ENCODE measurements at regions not wholly inside any gene's neighbourhood (a gene's known extent, or its start where the extent isn't known, plus 50 kb on each side); places are given as distances from the start of the nearest gene placed in this dataset.
A peak's percentile ranks its signal among the peaks of the same experiment; 100 is the strongest.

- no peak overlapping the region for H3K56ac ChIP-seq (ENCODE audit: low read length)
- DNase-seq = no peak
- no peaks in the 10 kb centered on the region for H3K27me3 ChIP-seq (ENCODE audit: insufficient read depth, low read length, poor library complexity)
- H3K18ac ChIP-seq (ENCODE audit: low read length) = no peak overlapping the region
- H2BK120ac ChIP-seq (ENCODE audit: low read depth, low read length) = no peak overlapping the region
- no peak overlapping the region for H4K5ac ChIP-seq (ENCODE audit: low read length)
- no CpG with 5 or more reads among the region's 3 CpGs for WGBS (ENCODE audit: extremely low coverage, insufficient coverage, low lambda C conversion rate)
- no peak overlapping the region for H2AK5ac ChIP-seq (ENCODE audit: low read length)
- H3K4me2 ChIP-seq (ENCODE audit: low read length) = no peak overlapping the region
- H2BK15ac ChIP-seq (replicated peaks; ENCODE audit: low read depth) = no peak overlapping the region
- H3K36me3 ChIP-seq (ENCODE audit: control insufficient read depth, insufficient read depth, low read length) = no peaks in the 10 kb centered on the region
- no peak overlapping the region for H4K8ac ChIP-seq (ENCODE audit: low read depth, low read length)
- no peaks in the 10 kb centered on the region for H3K79me2 ChIP-seq (ENCODE audit: control insufficient read depth, insufficient read depth, low read length)
- no peak overlapping the region for H3K23ac ChIP-seq (ENCODE audit: low read length)
- no peak overlapping the region for H2BK5ac ChIP-seq (ENCODE audit: low read length)
- H3K79me1 ChIP-seq (ENCODE audit: low read length) = no peaks in the 10 kb centered on the region
- no peak overlapping the region for H3K27ac ChIP-seq (ENCODE audit: low read depth, low read length)
- H3K9ac ChIP-seq (ENCODE audit: low read length) = no peak overlapping the region
- H3K4me1 ChIP-seq (ENCODE audit: control insufficient read depth, low read depth, low read length) = no peaks in the 10 kb centered on the region
- no peak overlapping the region for H3K4me3 ChIP-seq (ENCODE audit: low read length)
- H3K4ac ChIP-seq (ENCODE audit: low read depth, low read length) = no peak overlapping the region
Measured at GRCh38 chr1:96865731-96866685, 144.4 kb downstream of the PTBP2 start.

GRCh38 chr1:96872757-96873156 lies 151.2 kb downstream of the PTBP2 start:
- Histone ChIP-seq H2BK5ac (ENCODE audit: low read length) (no peak overlapping the region), H2AK5ac (ENCODE audit: low read length) (no peak overlapping the region), H3K23ac (ENCODE audit: low read length) (no peak overlapping the region), H3K18ac (ENCODE audit: low read length) (no peak overlapping the region), H2BK15ac (replicated peaks; ENCODE audit: low read depth) (no peak overlapping the region), H3K4me3 (ENCODE audit: low read length) (no peak overlapping the region), H4K8ac (ENCODE audit: low read depth, low read length) (no peak overlapping the region), H3K4ac (ENCODE audit: low read depth, low read length) (no peak overlapping the region), H2BK120ac (ENCODE audit: low read depth, low read length) (no peak overlapping the region), H3K79me1 (ENCODE audit: low read length) (no peaks in the 10 kb centered on the region), H4K5ac (ENCODE audit: low read length) (no peak overlapping the region), H3K56ac (ENCODE audit: low read length) (no peak overlapping the region), H3K36me3 (ENCODE audit: control insufficient read depth, insufficient read depth, low read length) (no peaks in the 10 kb centered on the region), H3K79me2 (ENCODE audit: control insufficient read depth, insufficient read depth, low read length) (no peaks in the 10 kb centered on the region), H3K4me1 (ENCODE audit: control insufficient read depth, low read depth, low read length) (no peaks in the 10 kb centered on the region), H3K27ac (ENCODE audit: low read depth, low read length) (no peak overlapping the region), H3K27me3 (ENCODE audit: insufficient read depth, low read length, poor library complexity) (no peaks in the 10 kb centered on the region), H3K4me2 (ENCODE audit: low read length) (no peak overlapping the region), H3K9ac (ENCODE audit: low read length) (no peak overlapping the region)
- DNase-seq = peak; percentile 41
- no CpG with 5 or more reads among the region's 2 CpGs for WGBS (ENCODE audit: extremely low coverage, insufficient coverage, low lambda C conversion rate)

- Histone ChIP-seq H2AK5ac (ENCODE audit: low read length) (no peak overlapping the region), H4K5ac (ENCODE audit: low read length) (no peak overlapping the region), H3K27me3 (ENCODE audit: insufficient read depth, low read length, poor library complexity) (no peaks in the 10 kb centered on the region), H3K4me1 (ENCODE audit: control insufficient read depth, low read depth, low read length) (no peaks in the 10 kb centered on the region), H3K4ac (ENCODE audit: low read depth, low read length) (no peak overlapping the region), H3K18ac (ENCODE audit: low read length) (no peak overlapping the region), H2BK15ac (replicated peaks; ENCODE audit: low read depth) (no peak overlapping the region), H3K56ac (ENCODE audit: low read length) (no peak overlapping the region), H3K9ac (ENCODE audit: low read length) (no peak overlapping the region), H2BK5ac (ENCODE audit: low read length) (no peak overlapping the region), H3K36me3 (ENCODE audit: control insufficient read depth, insufficient read depth, low read length) (no peaks in the 10 kb centered on the region), H3K4me2 (ENCODE audit: low read length) (no peak overlapping the region), H3K23ac (ENCODE audit: low read length) (no peak overlapping the region), H3K4me3 (ENCODE audit: low read length) (no peak overlapping the region), H3K79me1 (ENCODE audit: low read length) (no peaks in the 10 kb centered on the region), H4K8ac (ENCODE audit: low read depth, low read length) (no peak overlapping the region), H2BK120ac (ENCODE audit: low read depth, low read length) (no peak overlapping the region), H3K27ac (ENCODE audit: low read depth, low read length) (no peak overlapping the region), H3K79me2 (ENCODE audit: control insufficient read depth, insufficient read depth, low read length) (no peaks in the 10 kb centered on the region)
- no CpG with 5 or more reads among the region's 1 CpG for WGBS (ENCODE audit: extremely low coverage, insufficient coverage, low lambda C conversion rate)
- DNase-seq = no peak
Measured at GRCh38 chr1:96878640-96879039, 157.1 kb downstream of the PTBP2 start.

- Histone ChIP-seq H4K5ac (ENCODE audit: low read length) (no peak overlapping the region), H3K4ac (ENCODE audit: low read depth, low read length) (no peak overlapping the region)
Measured at GRCh38 chr1:96880626-96881025, 159.0 kb downstream of the PTBP2 start.

GRCh38 chr1:96882096-96882495 lies 160.5 kb downstream of the PTBP2 start:
- Histone ChIP-seq H4K5ac (ENCODE audit: low read length) (no peak overlapping the region), H3K56ac (ENCODE audit: low read length) (no peak overlapping the region), H3K9ac (ENCODE audit: low read length) (no peak overlapping the region), H3K23ac (ENCODE audit: low read length) (no peak overlapping the region), H2BK120ac (ENCODE audit: low read depth, low read length) (no peak overlapping the region), H3K79me2 (ENCODE audit: control insufficient read depth, insufficient read depth, low read length) (no peaks in the 10 kb centered on the region), H3K79me1 (ENCODE audit: low read length) (no peaks in the 10 kb centered on the region), H2BK5ac (ENCODE audit: low read length) (no peak overlapping the region), H3K27me3 (ENCODE audit: insufficient read depth, low read length, poor library complexity) (no peaks in the 10 kb centered on the region), H3K4me3 (ENCODE audit: low read length) (no peak overlapping the region), H3K36me3 (ENCODE audit: control insufficient read depth, insufficient read depth, low read length) (no peaks in the 10 kb centered on the region), H3K4me1 (ENCODE audit: control insufficient read depth, low read depth, low read length) (no peaks in the 10 kb centered on the region), H4K8ac (ENCODE audit: low read depth, low read length) (no peak overlapping the region), H3K4me2 (ENCODE audit: low read length) (no peak overlapping the region), H2AK5ac (ENCODE audit: low read length) (no peak overlapping the region), H2BK15ac (replicated peaks; ENCODE audit: low read depth) (no peak overlapping the region), H3K4ac (ENCODE audit: low read depth, low read length) (no peak overlapping the region), H3K18ac (ENCODE audit: low read length) (no peak overlapping the region), H3K27ac (ENCODE audit: low read depth, low read length) (no peak overlapping the region)
- DNase-seq = no peak
- no CpG with 5 or more reads among the region's 2 CpGs for WGBS (ENCODE audit: extremely low coverage, insufficient coverage, low lambda C conversion rate)

More at GRCh38 chr1:96880626-96881025, 159.0 kb downstream of the PTBP2 start:
- no peak overlapping the region for H3K27ac ChIP-seq (ENCODE audit: low read depth, low read length)
- H2BK5ac ChIP-seq (ENCODE audit: low read length) = no peak overlapping the region
- no peak overlapping the region for H2AK5ac ChIP-seq (ENCODE audit: low read length)
- H3K18ac ChIP-seq (ENCODE audit: low read length) = no peak overlapping the region
- no peak overlapping the region for H2BK15ac ChIP-seq (replicated peaks; ENCODE audit: low read depth)
- no peaks in the 10 kb centered on the region for H3K27me3 ChIP-seq (ENCODE audit: insufficient read depth, low read length, poor library complexity)
- H4K8ac ChIP-seq (ENCODE audit: low read depth, low read length) = no peak overlapping the region
- no peak overlapping the region for H3K23ac ChIP-seq (ENCODE audit: low read length)
- no peaks in the 10 kb centered on the region for H3K79me1 ChIP-seq (ENCODE audit: low read length)
- no peak overlapping the region for H2BK120ac ChIP-seq (ENCODE audit: low read depth, low read length)
- no peaks in the 10 kb centered on the region for H3K36me3 ChIP-seq (ENCODE audit: control insufficient read depth, insufficient read depth, low read length)
- no peak overlapping the region for H3K56ac ChIP-seq (ENCODE audit: low read length)
- H3K4me1 ChIP-seq (ENCODE audit: control insufficient read depth, low read depth, low read length) = no peaks in the 10 kb centered on the region
- no peak for DNase-seq
- no peaks in the 10 kb centered on the region for H3K79me2 ChIP-seq (ENCODE audit: control insufficient read depth, insufficient read depth, low read length)
- H3K4me2 ChIP-seq (ENCODE audit: low read length) = no peak overlapping the region
- no peak overlapping the region for H3K9ac ChIP-seq (ENCODE audit: low read length)
- H3K4me3 ChIP-seq (ENCODE audit: low read length) = no peak overlapping the region

GRCh38 chr1:96886474-96886873 lies 164.9 kb downstream of the PTBP2 start:
- Histone ChIP-seq H3K56ac (ENCODE audit: low read length) (no peak overlapping the region), H3K79me1 (ENCODE audit: low read length) (no peaks in the 10 kb centered on the region), H2AK5ac (ENCODE audit: low read length) (no peak overlapping the region), H3K4me2 (ENCODE audit: low read length) (no peak overlapping the region), H3K18ac (ENCODE audit: low read length) (no peak overlapping the region), H3K9ac (ENCODE audit: low read length) (no peak overlapping the region), H2BK120ac (ENCODE audit: low read depth, low read length) (no peak overlapping the region), H4K5ac (ENCODE audit: low read length) (no peak overlapping the region), H3K27ac (ENCODE audit: low read depth, low read length) (no peak overlapping the region), H3K4ac (ENCODE audit: low read depth, low read length) (no peak overlapping the region), H2BK5ac (ENCODE audit: low read length) (no peak overlapping the region), H3K27me3 (ENCODE audit: insufficient read depth, low read length, poor library complexity) (no peaks in the 10 kb centered on the region), H2BK15ac (replicated peaks; ENCODE audit: low read depth) (no peak overlapping the region), H3K79me2 (ENCODE audit: control insufficient read depth, insufficient read depth, low read length) (no peaks in the 10 kb centered on the region), H3K4me3 (ENCODE audit: low read length) (no peak overlapping the region), H3K23ac (ENCODE audit: low read length) (no peak overlapping the region), H3K4me1 (ENCODE audit: control insufficient read depth, low read depth, low read length) (no peaks in the 10 kb centered on the region), H4K8ac (ENCODE audit: low read depth, low read length) (no peak overlapping the region), H3K36me3 (ENCODE audit: control insufficient read depth, insufficient read depth, low read length) (no peaks in the 10 kb centered on the region)
- no peak for DNase-seq
- no CpG with 5 or more reads among the region's 4 CpGs for WGBS (ENCODE audit: extremely low coverage, insufficient coverage, low lambda C conversion rate)
